G401 (cell line): ENCODE measurements at regions not wholly inside any gene's neighbourhood (a gene's known extent, or its start where the extent isn't known, plus 50 kb on each side); places are given as distances from the start of the nearest gene placed in this dataset.

Source experiments
- DNase-seq: peaks from one replicate; pipeline ENCODE4 v3.0.0-alpha.2; 2015; ENCODE audit warnings: low spot score
- in situ Hi-C: cut with HindIII; loops from 2 replicates; pipeline ENCODE4 v1.10.0; 2016; ENCODE audit warnings: low sequenced_read_pairs, mixed read lengths

DNA sequence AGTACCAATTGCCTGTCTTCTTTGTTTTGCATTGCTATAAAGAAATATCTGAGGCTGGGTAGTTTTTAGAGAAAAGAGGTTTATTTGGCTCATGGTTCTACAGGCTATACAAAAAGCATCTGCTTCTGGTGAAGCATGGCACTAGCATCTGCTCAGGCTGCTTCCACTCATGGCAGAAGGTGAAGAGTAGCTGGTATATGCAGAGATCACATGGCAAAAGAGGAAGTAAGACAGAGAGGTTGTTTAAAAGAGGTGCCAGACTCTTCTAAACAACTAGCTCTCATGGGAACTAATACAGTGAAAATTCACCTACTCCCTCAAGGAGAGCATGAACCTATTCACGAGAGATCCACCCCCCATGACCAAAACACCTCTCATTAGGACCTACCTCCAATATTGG lies 56.7 kb upstream of the GUCA2B start:
- no peak for DNase-seq
- in situ Hi-C loops = no loop called here

DNA sequence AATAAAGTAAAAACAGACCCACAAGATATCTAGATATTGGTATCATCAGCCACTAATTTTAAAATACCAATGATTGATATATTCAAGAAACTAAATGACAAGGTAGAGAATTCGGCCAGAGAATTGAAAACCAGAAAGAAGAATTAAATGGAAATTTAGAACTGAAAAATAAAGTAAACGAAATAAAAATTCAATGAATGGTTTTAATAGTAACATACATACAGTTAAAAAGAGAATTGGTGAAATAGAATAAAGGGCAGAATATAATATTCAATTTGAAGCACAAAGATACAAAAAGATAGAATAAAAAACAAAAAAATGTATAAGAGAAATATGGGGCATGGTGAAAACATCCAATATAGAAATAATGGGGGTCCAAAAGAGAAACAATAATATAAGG lies 64.0 kb upstream of the GUCA2B start:
- DNase-seq = no peak
- in situ Hi-C loops = no loop called here

DNA sequence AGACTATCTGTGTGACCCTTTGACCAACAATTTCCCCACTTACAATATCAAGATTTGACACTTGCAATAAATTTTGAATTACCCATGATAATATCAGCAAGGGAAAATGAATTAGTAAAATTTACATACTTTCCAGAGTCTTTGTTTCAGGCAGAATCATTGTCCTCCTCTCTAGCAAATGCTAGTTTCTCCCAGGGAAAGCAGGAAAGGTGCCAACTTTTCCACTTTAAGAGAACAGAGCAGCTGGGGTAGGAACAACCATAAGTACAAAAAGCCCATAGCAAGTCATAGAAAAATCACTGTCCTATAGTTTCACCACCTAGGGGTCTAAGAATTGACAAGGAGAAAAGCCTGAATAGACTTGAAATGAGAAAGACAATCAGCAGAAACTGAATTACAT lies 67.1 kb upstream of the GUCA2B start:
- in situ Hi-C loops = no loop called here
- DNase-seq = no peak

GRCh38 chr1:42085596-42085995 lies 67.6 kb upstream of the GUCA2B start:
- in situ Hi-C loops = no loop called here
- DNase-seq = no peak

DNA sequence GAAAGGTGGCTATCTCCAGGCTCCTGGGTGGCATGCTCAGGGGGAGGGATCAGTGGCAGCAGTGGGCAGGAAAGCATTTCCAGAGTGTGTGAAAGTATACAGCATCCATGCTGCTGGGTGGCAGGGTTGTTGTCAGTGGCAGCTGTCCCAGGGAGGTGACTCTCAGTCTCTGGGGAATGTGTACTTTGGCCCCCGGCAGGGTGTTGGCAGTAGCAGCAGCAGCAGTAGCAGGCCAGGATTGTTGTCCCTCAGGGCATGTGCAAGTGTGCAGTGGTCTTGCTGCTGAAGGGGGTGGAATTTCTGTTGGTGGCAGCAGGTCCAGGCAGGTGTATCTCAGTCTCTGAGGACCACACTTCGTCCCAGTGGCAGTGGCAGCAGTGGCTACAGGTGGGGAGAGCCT lies 71.7 kb upstream of the GUCA2B start:
- no peak for DNase-seq
- in situ Hi-C loops = no loop called here

- in situ Hi-C loops = no loop called here
These were observed 78.0 kb upstream of the GUCA2B start for GRCh38 chr1:42075179-42075578.

GRCh38 chr1:42070996-42071395 lies 82.2 kb upstream of the GUCA2B start:
- no peak for DNase-seq
- in situ Hi-C loops = no loop called here

More at GRCh38 chr1:42075179-42075578, 78.0 kb upstream of the GUCA2B start:
- no peak for DNase-seq

GRCh38 chr1:42057800-42058199 lies 95.4 kb upstream of the GUCA2B start:
- DNase-seq = no peak
- in situ Hi-C loops = no loop called here

DNA sequence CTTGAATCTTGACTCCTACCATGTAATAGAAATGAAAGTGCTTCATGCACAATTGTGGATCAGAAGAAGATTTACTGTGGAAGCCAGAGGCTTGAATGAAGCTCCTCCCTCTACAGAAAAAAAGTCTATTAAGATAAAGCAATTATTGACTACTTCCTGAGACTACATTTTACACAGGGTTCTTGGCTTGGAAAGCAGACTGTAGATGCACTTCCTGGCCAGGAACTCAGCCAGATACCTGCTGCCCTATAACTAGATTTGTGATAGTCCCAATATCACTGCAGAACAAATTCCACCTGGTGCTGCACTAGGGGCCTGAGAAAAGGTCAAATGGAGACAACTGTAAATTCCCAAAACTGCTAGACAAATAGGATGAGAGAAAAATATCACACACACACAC lies 96.8 kb upstream of the GUCA2B start:
- DNase-seq = peak; percentile 10
- in situ Hi-C loops = no loop called here

DNA sequence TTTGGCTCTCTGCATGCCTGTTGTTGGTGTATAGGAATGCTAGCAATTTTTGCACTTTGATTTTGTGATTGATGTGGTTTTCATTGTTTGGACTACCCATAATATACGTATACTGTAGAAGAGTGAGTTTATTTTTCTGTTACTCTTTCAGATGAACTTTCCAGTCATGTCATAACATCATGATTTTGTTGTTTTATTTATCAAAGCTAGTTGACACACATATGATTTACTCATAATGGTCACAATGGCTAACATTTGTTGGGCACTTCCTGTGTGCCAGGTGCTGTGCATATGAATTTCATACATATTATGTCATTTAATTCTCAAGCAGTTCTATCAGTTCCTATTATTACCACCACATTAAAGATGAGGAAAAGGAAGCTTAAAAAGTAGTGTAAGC lies 98.1 kb upstream of the GUCA2B start:
- no peak for DNase-seq
- in situ Hi-C loops = no loop called here

GRCh38 chr1:42052072-42052699 lies 101.0 kb upstream of the GUCA2B start:
- in situ Hi-C loops = no loop called here
- no peak for DNase-seq

- DNase-seq = no peak
These were observed 105.7 kb upstream of the GUCA2B start for GRCh38 chr1:42047508-42047880.

GRCh38 chr1:42046761-42047507 lies 106.3 kb upstream of the GUCA2B start:
- no peak for DNase-seq
- in situ Hi-C loops = no loop called here

More at GRCh38 chr1:42047508-42047880, 105.7 kb upstream of the GUCA2B start:
- in situ Hi-C loops = no loop called here

DNA sequence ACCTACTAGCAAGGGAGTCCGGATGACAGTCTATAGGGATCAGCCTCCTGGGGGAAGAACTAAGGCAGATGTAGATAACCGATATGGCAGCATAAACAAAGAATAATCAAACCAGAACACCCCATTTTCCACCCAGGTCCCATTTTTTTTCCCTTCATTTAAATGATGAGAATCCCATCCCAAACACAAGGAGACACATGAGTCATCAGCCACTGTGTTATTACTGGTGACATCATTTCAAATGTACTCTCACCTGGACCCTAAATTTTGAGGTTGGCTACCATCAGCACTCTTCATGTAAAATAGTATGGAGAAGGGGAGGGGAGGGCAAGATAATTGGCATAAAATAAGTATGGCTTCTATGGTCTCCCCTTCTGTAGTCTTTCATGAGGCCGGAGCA lies 108.9 kb upstream of the GUCA2B start:
- in situ Hi-C loops = no loop called here
- no peak for DNase-seq

GRCh38 chr1:42043811-42044210 lies 109.4 kb upstream of the GUCA2B start:
- in situ Hi-C loops = no loop called here

GRCh38 chr1:42043182-42043581 lies 110.0 kb upstream of the GUCA2B start:
- no peak for DNase-seq
- in situ Hi-C loops = no loop called here

More at GRCh38 chr1:42043811-42044210, 109.4 kb upstream of the GUCA2B start:
- no peak for DNase-seq

GRCh38 chr1:42041031-42041430 lies 112.2 kb upstream of the GUCA2B start:
- no peak for DNase-seq
- in situ Hi-C loops = no loop called here

GRCh38 chr1:42040159-42040558 lies 113.1 kb upstream of the GUCA2B start:
- in situ Hi-C loops = no loop called here
- DNase-seq = no peak

DNA sequence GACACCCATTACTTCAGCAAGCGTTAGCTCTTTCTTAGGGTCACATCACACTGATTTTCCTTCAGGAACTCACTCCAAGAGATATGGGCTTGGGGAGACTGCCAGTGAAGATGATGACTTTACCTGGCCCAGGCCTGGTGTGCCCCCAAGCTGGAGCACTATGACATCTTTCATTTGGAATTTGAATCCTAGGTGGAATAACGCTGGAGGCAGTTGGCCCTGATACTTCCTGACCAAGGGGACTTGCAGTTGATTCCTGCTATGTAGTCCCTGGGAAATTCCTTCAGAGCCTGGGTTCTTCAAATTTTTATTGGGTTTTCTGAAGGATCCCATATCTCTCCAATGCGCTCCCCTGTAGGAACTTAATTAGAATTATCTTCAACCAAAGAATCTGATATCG lies 114.9 kb upstream of the GUCA2B start:
- in situ Hi-C loops = no loop called here
- peak; percentile 6 for DNase-seq

- in situ Hi-C loops = no loop called here
- DNase-seq = no peak
These were observed 115.6 kb upstream of the GUCA2B start for GRCh38 chr1:42037586-42037985.

DNA sequence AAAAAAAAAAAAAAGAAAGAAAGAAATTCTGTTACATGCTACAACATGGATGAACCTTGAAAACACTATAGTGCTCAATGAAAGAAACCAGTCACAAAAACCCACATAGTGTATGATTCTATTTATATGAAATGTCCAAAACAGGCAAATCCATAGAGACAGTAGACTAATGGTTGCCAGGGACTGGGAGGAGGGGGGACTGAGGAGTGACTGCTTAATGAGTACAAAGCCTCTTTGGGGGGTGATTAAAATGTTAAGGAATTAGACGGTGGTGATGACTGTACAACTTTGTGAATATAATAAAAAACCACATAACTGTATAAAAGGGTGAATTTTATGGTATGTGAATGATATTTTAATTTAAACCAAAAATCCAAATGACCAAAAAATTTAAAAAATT lies 116.0 kb upstream of the GUCA2B start:
- peak; percentile 19 for DNase-seq

More for the DNA sequence above, 116.0 kb upstream of the GUCA2B start:
- in situ Hi-C loops = no loop called here
